Naive thymus-derived CD4-positive, alpha-beta T cell (primary cell): ENCODE measurements at regions not wholly inside any gene's neighbourhood (a gene's known extent, or its start where the extent isn't known, plus 50 kb on each side); places are given as distances from the start of the nearest gene placed in this dataset.

Source experiments
- ATAC-seq: fragments of 150-1000 bp; cut with Tn5 transposase; 2 replicates; pipeline ENCODE4 v1.10.0; 2021; ENCODE audit warnings: mild to moderate bottlenecking, moderate library complexity
- CTCF ChIA-PET: fragments of 350-600 bp; sonication (Branson Sonifier 250); formaldehyde crosslinking; loops from one replicate; lab custom pipeline; 2021; ENCODE audit warnings: antibody characterized with exemption; lab: Charles Lee
- POLR2A ChIA-PET: fragments of 350-600 bp; sonication (Branson Sonifier 250); formaldehyde crosslinking; loops from one replicate; lab custom pipeline; 2021; ENCODE audit warnings: antibody characterized with exemption, inconsistent platforms; lab: Charles Lee
- DNase-seq, 9 donors: peaks; one replicate each; pipeline versions ENCODE4 v3.0.0 to v3.0.0-alpha.2; 2020 to 2022; ENCODE audit warnings: mixed read lengths in 1 of 9
- H3K27ac ChIP-seq: one replicate; pipeline ENCODE4 v1.7.0; 2013; ENCODE audit warnings: mild to moderate bottlenecking, low read depth, low read length, moderate library complexity
- H3K27me3 ChIP-seq, 2 donors: one replicate each; pipeline ENCODE4 v1.7.0; 2013; ENCODE audit warnings: low read length in 2 of 2, mild to moderate bottlenecking in 2 of 2, moderate library complexity in 2 of 2; ENCODE audit not compliant: control insufficient read depth in 2 of 2, insufficient read depth in 2 of 2
- H3K36me3 ChIP-seq, 3 experiments: 1 replicate in 2 of 3; 2 replicates in 1 of 3; pipeline ENCODE4 v1.7.0; 2013; ENCODE audit warnings: low read length in 3 of 3, mild to moderate bottlenecking in 3 of 3, moderate library complexity in 1 of 3; ENCODE audit not compliant: insufficient read depth in 3 of 3, control insufficient read depth in 2 of 3
- H3K4me1 ChIP-seq, 2 donors: one replicate each; pipeline ENCODE4 v1.7.0; 2013; ENCODE audit warnings: low read length in 2 of 2, mild to moderate bottlenecking in 2 of 2, moderate library complexity in 1 of 2; ENCODE audit not compliant: control insufficient read depth in 2 of 2, insufficient read depth in 2 of 2
- H3K4me3 ChIP-seq: 2 replicates; pipeline ENCODE4 v1.7.0; 2013; ENCODE audit warnings: mild to moderate bottlenecking, low read length
- H3K9me3 ChIP-seq, 3 experiments: 1 replicate in 2 of 3; 2 replicates in 1 of 3; pipeline ENCODE4 v1.7.0; 2013; ENCODE audit warnings: low read length in 3 of 3; ENCODE audit not compliant: control insufficient read depth in 2 of 3
- H3K27ac Mint-ChIP-seq, 9 donors: one replicate each; pipeline ENCODE4 v1.8.0; 2020 to 2022; ENCODE audit warnings: mixed read lengths in 9 of 9, mild to moderate bottlenecking in 8 of 9, moderate library complexity in 5 of 9, inconsistent platforms in 2 of 9
- H3K27me3 Mint-ChIP-seq, 5 donors: one replicate each; pipeline ENCODE4 v1.8.0; 2021 to 2022; ENCODE audit warnings: mixed read lengths in 5 of 5, mild to moderate bottlenecking in 1 of 5
- H3K36me3 Mint-ChIP-seq, 5 donors: one replicate each; pipeline ENCODE4 v1.8.0; 2020 to 2022; ENCODE audit warnings: mixed read lengths in 5 of 5, mild to moderate bottlenecking in 3 of 5, inconsistent platforms in 1 of 5
- H3K4me1 Mint-ChIP-seq, 7 donors: one replicate each; pipeline ENCODE4 v1.8.0; 2020 to 2022; ENCODE audit warnings: mixed read lengths in 7 of 7, mild to moderate bottlenecking in 3 of 7, inconsistent platforms in 1 of 7
- H3K4me3 Mint-ChIP-seq, 10 donors: one replicate each; pipeline ENCODE4 v1.8.0; 2020 to 2022; ENCODE audit warnings: mild to moderate bottlenecking in 10 of 10, mixed read lengths in 10 of 10, moderate library complexity in 6 of 10, inconsistent platforms in 2 of 10
- H3K9me3 Mint-ChIP-seq, 11 donors: one replicate each; pipeline ENCODE4 v1.8.0; 2020 to 2022; ENCODE audit warnings: mixed read lengths in 11 of 11, mild to moderate bottlenecking in 4 of 11, inconsistent platforms in 1 of 11, moderate library complexity in 1 of 11
- intact Hi-C, 2 donors: fragments of 100-400 bp; cut with micrococcal nuclease; formaldehyde crosslinking; loops; one replicate each; pipeline ENCODE4 v1.15.1; 2023

DNA sequence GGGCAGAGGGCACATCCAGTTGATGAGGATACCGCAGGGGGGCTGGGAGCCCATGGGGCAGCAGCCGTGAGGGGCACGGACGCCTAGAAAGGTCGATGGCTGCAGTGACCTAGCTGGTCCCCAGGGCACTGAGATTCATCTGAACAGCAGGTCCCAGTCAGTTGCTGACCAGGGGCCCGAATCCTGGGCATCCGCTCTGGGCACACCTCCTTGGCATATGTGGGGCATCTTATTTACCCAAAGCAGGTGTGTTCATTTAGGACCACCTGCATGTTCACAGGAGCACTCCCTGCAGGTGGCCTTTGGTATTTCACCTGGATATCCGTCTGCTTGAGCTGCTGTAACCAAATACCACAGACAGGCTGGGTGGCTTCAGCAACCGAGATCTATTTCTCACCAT lies 72.0 kb upstream of the ODC1 start:
- H3K4me1 Mint-ChIP-seq = no peaks in the 10 kb centered on the region
- peaks cover 0 to 8% (median 0%) of the 10 kb centered on the region in 5 donors for H3K27me3 Mint-ChIP-seq
- intact Hi-C loops = no loop called here
- no peaks in the 10 kb centered on the region for H3K4me1 ChIP-seq
- no peak overlapping the region for H3K4me3 Mint-ChIP-seq
- no peak overlapping the region for H3K27ac Mint-ChIP-seq
- no peak overlapping the region for H3K27ac ChIP-seq
- POLR2A ChIA-PET = no interaction called here
- peaks cover 0 to 15% (median 0%) of the 10 kb centered on the region in 3 experiments for H3K9me3 ChIP-seq
- no peaks in the 10 kb centered on the region for H3K27me3 ChIP-seq
- ATAC-seq (no peak), DNase-seq (no peak)
- CTCF ChIA-PET = no interaction called here
- H3K9me3 Mint-ChIP-seq = peaks cover 4 to 25% (median 17%) of the 10 kb centered on the region in 11 donors
- H3K4me3 ChIP-seq = no peak overlapping the region
- H3K36me3 ChIP-seq = no peaks in the 10 kb centered on the region
- H3K36me3 Mint-ChIP-seq = peaks cover 0 to 14% (median 5%) of the 10 kb centered on the region in 5 donors

DNA sequence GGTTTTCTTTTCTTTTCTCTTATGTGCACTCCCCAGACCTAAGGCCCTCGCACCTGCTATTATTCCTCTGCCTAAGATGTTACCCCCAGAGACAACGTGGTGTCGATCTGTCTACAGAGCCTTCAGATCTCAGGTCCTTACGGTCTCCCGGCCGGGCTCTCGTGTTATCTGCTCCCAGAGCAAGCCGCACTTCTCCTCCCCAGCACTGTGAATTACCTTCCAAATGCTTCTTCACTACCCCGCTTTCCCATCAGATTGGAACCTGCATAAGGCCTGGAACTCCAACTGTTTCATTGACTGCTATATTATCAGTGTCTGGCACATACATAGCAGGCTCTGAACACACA lies 71.2 kb upstream of the ODC1 start:
- intact Hi-C loops = no loop called here

GRCh38 chr2:10518470-10519393 lies 70.6 kb upstream of the ODC1 start:
- H3K9me3 Mint-ChIP-seq = peaks cover 9 to 36% (median 21%) of the 10 kb centered on the region in 11 donors
- ChIA-PET CTCF (no interaction called here), POLR2A (no interaction called here)
- Histone ChIP-seq H3K4me3 (no peak overlapping the region), H3K36me3 (no peaks in the 10 kb centered on the region), H3K9me3 (peaks cover 0 to 21% (median 0%) of the 10 kb centered on the region in 3 experiments), H3K27me3 (no peaks in the 10 kb centered on the region), H3K27ac (no peak overlapping the region), H3K4me1 (no peaks in the 10 kb centered on the region)
- ATAC-seq (no peak), DNase-seq (no peak)
- H3K4me3 Mint-ChIP-seq = no peak overlapping the region
- intact Hi-C loops = no loop called here
- peaks cover 0 to 8% (median 0%) of the 10 kb centered on the region in 5 donors for H3K27me3 Mint-ChIP-seq
- no peak overlapping the region for H3K27ac Mint-ChIP-seq
- H3K4me1 Mint-ChIP-seq = peaks cover 0 to 6% (median 0%) of the 10 kb centered on the region in 7 donors
- peaks cover 0 to 20% (median 5%) of the 10 kb centered on the region in 5 donors for H3K36me3 Mint-ChIP-seq

More for the DNA sequence above, 71.2 kb upstream of the ODC1 start:
- no peak for DNase-seq
- H3K27me3 Mint-ChIP-seq = peaks cover 0 to 8% (median 0%) of the 10 kb centered on the region in 5 donors
- H3K4me3 ChIP-seq = no peak overlapping the region
- H3K36me3 ChIP-seq = no peaks in the 10 kb centered on the region
- peaks cover 0 to 20% (median 5%) of the 10 kb centered on the region in 5 donors for H3K36me3 Mint-ChIP-seq
- H3K9me3 ChIP-seq = peaks cover 0 to 21% (median 0%) of the 10 kb centered on the region in 3 experiments
- no peak overlapping the region for H3K27ac Mint-ChIP-seq
- ATAC-seq = no peak
- ChIA-PET POLR2A (no interaction called here), CTCF (no interaction called here)
- H3K9me3 Mint-ChIP-seq = peaks cover 9 to 33% (median 20%) of the 10 kb centered on the region in 11 donors
- no peaks in the 10 kb centered on the region for H3K27me3 ChIP-seq
- peaks cover 0 to 2% (median 0%) of the 10 kb centered on the region in 7 donors for H3K4me1 Mint-ChIP-seq
- no peak overlapping the region for H3K27ac ChIP-seq
- H3K4me1 ChIP-seq = no peaks in the 10 kb centered on the region
- H3K4me3 Mint-ChIP-seq = no peak overlapping the region

DNA sequence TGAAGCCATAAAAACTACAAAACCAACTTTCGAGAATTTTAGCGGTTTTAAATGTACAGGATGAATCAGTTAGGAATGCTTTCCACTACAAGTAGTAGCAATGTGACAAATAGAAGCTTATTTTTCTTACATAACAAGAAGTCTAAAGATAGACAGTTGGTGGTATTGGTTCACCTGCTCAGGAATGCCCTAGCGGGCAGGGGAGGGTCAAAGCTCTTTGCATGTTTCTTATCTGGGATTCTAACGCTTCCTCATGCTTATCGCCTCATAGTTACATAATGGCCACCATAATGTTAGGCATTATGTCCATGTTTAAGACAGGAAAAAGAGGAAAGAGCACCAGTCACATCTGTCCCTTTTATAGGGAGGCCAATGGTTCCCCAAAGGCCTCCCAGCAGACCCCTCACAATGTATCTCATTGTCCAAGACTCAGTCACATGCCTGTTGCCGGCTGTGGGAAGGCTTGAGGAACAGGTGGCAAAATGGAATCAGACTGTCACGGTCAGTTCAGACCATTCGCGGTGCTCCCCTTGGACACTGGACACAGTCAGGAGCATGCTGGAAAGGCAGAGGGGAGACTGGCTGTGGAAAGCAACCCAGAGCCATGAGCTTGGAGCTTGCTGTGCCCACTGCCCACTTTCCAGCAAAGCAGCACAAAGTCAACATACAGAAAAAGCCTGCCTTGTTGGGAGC lies 69.4 kb upstream of the ODC1 start:
- intact Hi-C loops = no loop called here
- H3K4me3 ChIP-seq = no peak overlapping the region
- H3K4me1 ChIP-seq = no peaks in the 10 kb centered on the region
- H3K27ac ChIP-seq = no peak overlapping the region
- H3K9me3 Mint-ChIP-seq = peaks cover 9 to 36% (median 21%) of the 10 kb centered on the region in 11 donors
- H3K27me3 Mint-ChIP-seq = peaks cover 0 to 4% (median 0%) of the 10 kb centered on the region in 5 donors
- DNase-seq = no peak
- no peaks in the 10 kb centered on the region for H3K27me3 ChIP-seq
- H3K9me3 ChIP-seq = peaks cover 0 to 21% (median 0%) of the 10 kb centered on the region in 3 experiments
- ATAC-seq = no peak
- no peaks in the 10 kb centered on the region for H3K36me3 ChIP-seq
- no peak overlapping the region for H3K4me3 Mint-ChIP-seq
- ChIA-PET CTCF (no interaction called here), POLR2A (no interaction called here)
- peaks cover 0 to 6% (median 0%) of the 10 kb centered on the region in 7 donors for H3K4me1 Mint-ChIP-seq
- peaks cover 0 to 20% (median 5%) of the 10 kb centered on the region in 5 donors for H3K36me3 Mint-ChIP-seq
- H3K27ac Mint-ChIP-seq = no peak overlapping the region

DNA sequence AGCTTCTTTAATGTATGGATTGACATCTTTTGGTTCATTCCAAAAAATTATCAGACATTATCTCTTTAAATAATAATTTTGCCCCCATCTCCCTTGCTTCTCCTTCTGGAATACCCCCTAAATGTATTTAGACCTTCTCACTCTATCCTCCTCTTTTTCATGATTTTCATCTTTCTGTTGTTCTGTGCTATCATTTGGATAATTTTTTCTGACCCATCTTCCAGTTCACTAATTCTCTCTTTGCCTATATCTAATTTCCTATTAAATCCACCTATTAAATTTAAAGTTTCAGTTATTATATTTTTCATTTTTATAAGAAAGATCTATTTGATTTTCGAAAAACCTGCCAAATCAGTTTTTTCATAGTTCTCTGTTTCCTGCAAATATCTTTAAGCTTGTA lies 67.8 kb upstream of the ODC1 start:
- H3K4me1 Mint-ChIP-seq = peaks cover 0 to 6% (median 0%) of the 10 kb centered on the region in 7 donors
- Histone ChIP-seq H3K4me3 (no peak overlapping the region), H3K27ac (no peak overlapping the region), H3K36me3 (no peaks in the 10 kb centered on the region), H3K4me1 (no peaks in the 10 kb centered on the region), H3K27me3 (no peaks in the 10 kb centered on the region), H3K9me3 (peaks cover 0 to 21% (median 0%) of the 10 kb centered on the region in 3 experiments)
- peaks cover 0 to 11% (median 0%) of the 10 kb centered on the region in 5 donors for H3K27me3 Mint-ChIP-seq
- peaks cover 0 to 20% (median 5%) of the 10 kb centered on the region in 5 donors for H3K36me3 Mint-ChIP-seq
- peaks cover 9 to 36% (median 21%) of the 10 kb centered on the region in 11 donors for H3K9me3 Mint-ChIP-seq
- H3K4me3 Mint-ChIP-seq = no peak overlapping the region
- POLR2A ChIA-PET = interaction anchor here (0.7 kb wide), 1 partner anchor 368 kb away, joined by 3 read pairs; no protein-coding TSS in a partner anchor
- CTCF ChIA-PET = no interaction called here
- DNase-seq (no peak), ATAC-seq (no peak)
- no peak overlapping the region for H3K27ac Mint-ChIP-seq
- intact Hi-C loops = no loop called here

DNA sequence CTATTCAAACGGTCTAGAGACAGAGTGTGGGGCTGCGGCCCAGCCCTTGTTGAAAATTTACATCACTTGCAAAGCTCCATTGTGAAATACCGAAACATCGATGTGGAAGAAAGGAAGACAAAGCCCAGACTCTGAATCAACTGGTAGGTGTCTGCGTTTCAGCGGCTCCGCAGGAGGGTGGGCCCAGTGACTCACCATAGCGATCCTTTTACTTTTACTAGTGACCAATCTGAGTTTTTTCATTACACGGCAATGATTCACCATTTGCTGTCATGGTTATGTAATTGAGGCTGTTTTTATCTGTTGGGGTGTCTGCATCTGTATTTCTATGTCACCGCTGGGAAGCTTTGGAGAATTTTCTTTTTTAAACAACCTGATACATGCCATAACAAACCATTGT lies 66.6 kb upstream of the ODC1 start:
- no peaks in the 10 kb centered on the region for H3K27me3 ChIP-seq
- H3K4me1 ChIP-seq = no peaks in the 10 kb centered on the region
- H3K36me3 ChIP-seq = no peaks in the 10 kb centered on the region
- no peak overlapping the region for H3K4me3 ChIP-seq
- Mint-ChIP-seq H3K27me3 (peaks cover 0 to 23% (median 0%) of the 10 kb centered on the region in 5 donors), H3K36me3 (peaks cover 0 to 20% (median 5%) of the 10 kb centered on the region in 5 donors), H3K27ac (no peak overlapping the region), H3K9me3 (peaks cover 9 to 36% (median 21%) of the 10 kb centered on the region in 11 donors), H3K4me1 (peaks cover 0 to 6% (median 0%) of the 10 kb centered on the region in 7 donors), H3K4me3 (no peak overlapping the region)
- no peak overlapping the region for H3K27ac ChIP-seq
- ATAC-seq (no peak), DNase-seq (no peak)
- peaks cover 0 to 21% (median 0%) of the 10 kb centered on the region in 3 experiments for H3K9me3 ChIP-seq
- intact Hi-C loops = no loop called here
- ChIA-PET POLR2A (no interaction called here), CTCF (no interaction called here)
